CD4-positive, CD25-positive, alpha-beta regulatory T cell (primary cell): ENCODE measurements at regions not wholly inside any gene's neighbourhood (a gene's known extent, or its start where the extent isn't known, plus 50 kb on each side); places are given as distances from the start of the nearest gene placed in this dataset.

ENCODE experiments used
- ATAC-seq, 2 donors: fragments of 150-1000 bp; cut with Tn5 transposase; one replicate each; pipeline ENCODE4 v1.10.0; 2021; ENCODE audit warnings: low read depth in 2 of 2, moderate number of reproducible peaks in 2 of 2, moderate library complexity in 1 of 2
- DNase-seq, 3 donors: peaks; one replicate each; pipeline versions ENCODE4 v3.0.0 to v3.0.0-alpha.2; 2012 to 2022; ENCODE audit warnings: mixed read lengths in 1 of 3
- H3K27ac ChIP-seq: one replicate; pipeline ENCODE4 v1.7.0; 2013; ENCODE audit warnings: mild to moderate bottlenecking, low read length; ENCODE audit not compliant: insufficient read depth, poor library complexity, severe bottlenecking
- H3K27me3 ChIP-seq: one replicate; pipeline ENCODE4 v1.7.0; 2013; ENCODE audit warnings: low read length; ENCODE audit not compliant: control insufficient read depth, insufficient read depth
- H3K36me3 ChIP-seq: one replicate; pipeline ENCODE4 v1.7.0; 2013; ENCODE audit warnings: mild to moderate bottlenecking, low read length, moderate library complexity; ENCODE audit not compliant: control insufficient read depth, insufficient read depth
- H3K4me1 ChIP-seq: 2 replicates; pipeline ENCODE4 v1.7.0; 2013; ENCODE audit warnings: mild to moderate bottlenecking, low read length; ENCODE audit not compliant: insufficient read depth, control insufficient read depth, poor library complexity, severe bottlenecking
- H3K4me3 ChIP-seq: one replicate; pipeline ENCODE4 v1.7.0; 2013; ENCODE audit warnings: low read depth, mild to moderate bottlenecking, low read length, moderate library complexity
- H3K9me3 ChIP-seq, 2 experiments: 1 replicate in 1 of 2; 2 replicates in 1 of 2; pipeline ENCODE4 v1.7.0; 2013; ENCODE audit warnings: low read length in 2 of 2, mild to moderate bottlenecking in 1 of 2, moderate library complexity in 1 of 2; ENCODE audit not compliant: control insufficient read depth in 2 of 2
- H3K27ac Mint-ChIP-seq, 3 donors: one replicate each; pipeline ENCODE4 v1.8.0; 2020 to 2022; ENCODE audit warnings: mild to moderate bottlenecking in 3 of 3, mixed read lengths in 3 of 3, moderate library complexity in 2 of 3
- H3K27me3 Mint-ChIP-seq: one replicate; pipeline ENCODE4 v1.8.0; 2022; ENCODE audit warnings: mild to moderate bottlenecking, mixed read lengths
- H3K36me3 Mint-ChIP-seq: one replicate; pipeline ENCODE4 v1.8.0; 2020; ENCODE audit warnings: mixed read lengths
- H3K4me1 Mint-ChIP-seq, 4 donors: one replicate each; pipeline ENCODE4 v1.8.0; 2020 to 2022; ENCODE audit warnings: mixed read lengths in 4 of 4, mild to moderate bottlenecking in 1 of 4
- H3K4me3 Mint-ChIP-seq, 4 donors: one replicate each; pipeline ENCODE4 v1.8.0; 2020 to 2022; ENCODE audit warnings: mild to moderate bottlenecking in 4 of 4, mixed read lengths in 4 of 4, moderate library complexity in 3 of 4
- H3K9me3 Mint-ChIP-seq, 7 donors: one replicate each; pipeline ENCODE4 v1.8.0; 2020 to 2022; ENCODE audit warnings: mixed read lengths in 7 of 7, mild to moderate bottlenecking in 3 of 7, moderate library complexity in 2 of 7

- ATAC-seq (no peak), DNase-seq (no peak)
- Mint-ChIP-seq H3K4me1 (no peaks in the 10 kb centered on the region), H3K4me3 (no peak overlapping the region), H3K27me3 (no peaks in the 10 kb centered on the region), H3K27ac (no peak overlapping the region), H3K9me3 (peaks cover 0 to 6% (median 1%) of the 10 kb centered on the region in 7 donors), H3K36me3 (no peaks in the 10 kb centered on the region)
- H3K27ac ChIP-seq: no peak overlapping the region
- H3K4me3 ChIP-seq: no peak overlapping the region
- no peaks in the 10 kb centered on the region for H3K4me1 ChIP-seq
- H3K9me3 ChIP-seq: no peaks in the 10 kb centered on the region
- no peaks in the 10 kb centered on the region for H3K27me3 ChIP-seq
- H3K36me3 ChIP-seq: no peaks in the 10 kb centered on the region
Observed at GRCh38 chr5:60184606-60185005, 291.1 kb upstream of the PDE4D start.

DNA sequence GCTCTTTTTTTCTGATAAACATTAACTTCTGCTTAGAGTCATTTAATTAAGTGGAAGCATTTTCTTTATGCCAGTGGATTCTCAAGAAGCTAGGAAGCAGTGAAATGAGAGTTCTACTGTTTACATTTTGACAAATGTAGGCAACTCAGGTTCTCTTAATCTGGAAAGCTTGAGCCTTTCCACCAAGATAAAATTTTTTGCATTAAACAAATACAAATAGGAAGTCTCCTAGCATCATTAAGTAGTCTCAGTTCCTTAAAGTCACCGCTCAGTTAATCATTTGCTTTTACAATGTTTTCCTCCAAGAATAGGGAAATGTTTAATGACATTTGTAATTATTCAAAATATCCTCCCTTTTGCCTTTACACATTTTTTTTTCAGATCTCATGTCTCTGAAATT lies 290.4 kb upstream of the PDE4D start:
- H3K36me3 ChIP-seq: no peaks in the 10 kb centered on the region
- H3K4me1 ChIP-seq: no peaks in the 10 kb centered on the region
- no peak overlapping the region for H3K27ac ChIP-seq
- DNase-seq (no peak), ATAC-seq (no peak)
- H3K27me3 Mint-ChIP-seq: no peaks in the 10 kb centered on the region
- no peaks in the 10 kb centered on the region for H3K36me3 Mint-ChIP-seq
- H3K4me3 ChIP-seq: no peak overlapping the region
- peaks cover 0 to 6% (median 1%) of the 10 kb centered on the region in 7 donors for H3K9me3 Mint-ChIP-seq
- H3K27me3 ChIP-seq: no peaks in the 10 kb centered on the region
- no peaks in the 10 kb centered on the region for H3K4me1 Mint-ChIP-seq
- H3K9me3 ChIP-seq: no peaks in the 10 kb centered on the region
- no peak overlapping the region for H3K27ac Mint-ChIP-seq
- no peak overlapping the region for H3K4me3 Mint-ChIP-seq

DNA sequence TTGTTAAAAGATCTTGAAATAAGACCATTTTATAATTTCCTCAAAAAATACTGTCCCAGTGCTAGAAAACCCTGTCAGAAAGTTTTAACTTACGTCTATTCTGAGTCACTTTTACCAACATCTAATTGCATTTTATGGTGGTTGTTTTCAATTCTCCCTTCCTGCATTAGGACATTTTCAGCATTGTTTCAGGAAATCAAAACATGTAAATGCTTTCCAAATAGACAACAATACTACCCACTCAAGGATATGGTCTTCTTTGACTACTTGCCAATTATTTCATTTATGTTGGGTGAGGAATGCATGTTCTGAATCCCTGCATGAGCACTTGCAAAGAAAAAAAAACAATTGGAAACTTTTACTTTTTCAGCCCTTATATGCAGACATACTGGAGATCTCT lies 284.6 kb upstream of the PDE4D start:
- H3K27me3 ChIP-seq: no peaks in the 10 kb centered on the region
- Mint-ChIP-seq H3K4me1 (no peaks in the 10 kb centered on the region), H3K9me3 (peaks cover 0 to 11% (median 3%) of the 10 kb centered on the region in 7 donors), H3K27ac (no peak overlapping the region), H3K27me3 (no peaks in the 10 kb centered on the region), H3K4me3 (no peak overlapping the region), H3K36me3 (no peaks in the 10 kb centered on the region)
- H3K4me3 ChIP-seq: no peak overlapping the region
- H3K4me1 ChIP-seq: no peaks in the 10 kb centered on the region
- DNase-seq (no peak), ATAC-seq (no peak)
- no peaks in the 10 kb centered on the region for H3K9me3 ChIP-seq
- no peak overlapping the region for H3K27ac ChIP-seq
- no peaks in the 10 kb centered on the region for H3K36me3 ChIP-seq

- Mint-ChIP-seq H3K27me3 (no peaks in the 10 kb centered on the region), H3K27ac (no peak overlapping the region), H3K4me1 (no peaks in the 10 kb centered on the region), H3K36me3 (no peaks in the 10 kb centered on the region), H3K4me3 (no peak overlapping the region), H3K9me3 (peaks cover 0 to 11% (median 3%) of the 10 kb centered on the region in 7 donors)
- Histone ChIP-seq H3K36me3 (no peaks in the 10 kb centered on the region), H3K9me3 (no peaks in the 10 kb centered on the region), H3K27me3 (no peaks in the 10 kb centered on the region), H3K4me3 (no peak overlapping the region), H3K27ac (no peak overlapping the region), H3K4me1 (no peaks in the 10 kb centered on the region)
- DNase-seq: no peak
- ATAC-seq: no peak
Observed at GRCh38 chr5:60177596-60177995, 284.1 kb upstream of the PDE4D start.

GRCh38 chr5:60173667-60174066 lies 280.1 kb upstream of the PDE4D start:
- Histone ChIP-seq H3K27me3 (no peaks in the 10 kb centered on the region), H3K27ac (no peak overlapping the region), H3K36me3 (no peaks in the 10 kb centered on the region), H3K4me1 (no peaks in the 10 kb centered on the region), H3K9me3 (no peaks in the 10 kb centered on the region), H3K4me3 (no peak overlapping the region)
- no peaks in the 10 kb centered on the region for H3K27me3 Mint-ChIP-seq
- DNase-seq (no peak), ATAC-seq (no peak)
- no peaks in the 10 kb centered on the region for H3K4me1 Mint-ChIP-seq
- H3K4me3 Mint-ChIP-seq: no peak overlapping the region
- H3K9me3 Mint-ChIP-seq: peaks cover 0 to 11% (median 3%) of the 10 kb centered on the region in 7 donors
- no peak overlapping the region for H3K27ac Mint-ChIP-seq
- no peaks in the 10 kb centered on the region for H3K36me3 Mint-ChIP-seq

GRCh38 chr5:60163762-60164161 lies 270.2 kb upstream of the PDE4D start:
- no peak for DNase-seq
- Mint-ChIP-seq H3K4me1 (no peaks in the 10 kb centered on the region), H3K27me3 (no peaks in the 10 kb centered on the region), H3K9me3 (peaks cover 0 to 13% (median 2%) of the 10 kb centered on the region in 7 donors), H3K36me3 (no peaks in the 10 kb centered on the region), H3K4me3 (no peak overlapping the region), H3K27ac (no peak overlapping the region)
- H3K27ac ChIP-seq: no peak overlapping the region
- no peaks in the 10 kb centered on the region for H3K27me3 ChIP-seq
- no peaks in the 10 kb centered on the region for H3K9me3 ChIP-seq
- no peak for ATAC-seq
- no peaks in the 10 kb centered on the region for H3K4me1 ChIP-seq
- no peaks in the 10 kb centered on the region for H3K36me3 ChIP-seq
- H3K4me3 ChIP-seq: no peak overlapping the region

DNA sequence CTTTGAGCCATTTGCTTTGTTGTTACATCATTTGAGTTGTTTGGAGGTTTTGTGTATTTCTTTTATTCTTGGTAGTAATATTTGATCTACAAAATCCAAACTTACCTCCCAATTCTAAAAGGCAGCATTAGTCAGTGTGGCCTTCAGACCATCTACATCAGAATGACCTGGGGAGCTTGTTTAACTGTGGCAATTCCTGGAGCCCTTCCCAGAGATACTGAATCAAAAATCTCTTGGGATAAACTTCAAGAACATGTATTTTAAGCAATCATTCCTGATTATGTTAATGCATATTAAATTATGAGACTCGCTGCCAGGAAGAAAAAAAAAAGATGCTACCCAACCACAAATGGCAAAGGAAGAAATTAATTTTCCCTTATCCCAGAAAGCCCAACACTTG lies 268.9 kb upstream of the PDE4D start:
- no peaks in the 10 kb centered on the region for H3K4me1 ChIP-seq
- DNase-seq: no peak
- Mint-ChIP-seq H3K4me3 (no peak overlapping the region), H3K4me1 (no peaks in the 10 kb centered on the region), H3K36me3 (no peaks in the 10 kb centered on the region), H3K9me3 (peaks cover 0 to 4% (median 2%) of the 10 kb centered on the region in 7 donors), H3K27ac (no peak overlapping the region), H3K27me3 (no peaks in the 10 kb centered on the region)
- no peaks in the 10 kb centered on the region for H3K27me3 ChIP-seq
- ATAC-seq: no peak
- no peaks in the 10 kb centered on the region for H3K36me3 ChIP-seq
- no peak overlapping the region for H3K4me3 ChIP-seq
- H3K27ac ChIP-seq: no peak overlapping the region
- H3K9me3 ChIP-seq: no peaks in the 10 kb centered on the region

DNA sequence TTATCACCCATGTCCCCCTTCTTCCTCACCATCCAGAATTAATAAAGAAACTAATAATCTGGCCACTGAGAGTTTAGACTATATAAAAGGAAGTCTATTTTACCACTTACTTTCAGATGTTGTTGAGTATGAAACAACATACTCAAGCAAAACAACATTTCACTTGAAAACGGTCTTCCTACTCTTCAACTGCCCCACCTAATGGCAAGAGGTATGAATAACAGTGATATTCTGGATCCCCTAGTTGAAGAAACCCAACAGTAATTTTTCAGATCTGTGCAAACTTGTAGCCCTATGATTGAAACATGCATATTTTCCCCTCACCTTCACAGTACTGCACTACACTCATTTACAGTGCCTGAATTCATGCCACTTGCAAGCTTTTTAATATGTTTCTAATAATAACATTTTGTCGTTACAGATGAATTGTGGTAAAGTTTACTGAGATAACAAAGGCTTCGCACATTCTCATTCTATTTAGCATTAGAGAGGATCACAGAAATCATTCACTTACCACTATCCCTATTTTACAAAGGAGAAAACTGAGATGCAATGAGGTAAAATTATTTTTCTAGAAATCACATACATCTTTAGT lies 267.9 kb upstream of the PDE4D start:
- ATAC-seq: no peak

More for the DNA sequence above, 267.9 kb upstream of the PDE4D start:
- no peaks in the 10 kb centered on the region for H3K9me3 ChIP-seq
- DNase-seq: peak in 1 of 3 donors; percentile 2
- no peak overlapping the region for H3K27ac ChIP-seq
- no peaks in the 10 kb centered on the region for H3K4me1 Mint-ChIP-seq
- H3K9me3 Mint-ChIP-seq: peaks cover 0 to 2% (median 0%) of the 10 kb centered on the region in 7 donors
- H3K4me1 ChIP-seq: no peaks in the 10 kb centered on the region
- no peak overlapping the region for H3K4me3 Mint-ChIP-seq
- no peaks in the 10 kb centered on the region for H3K36me3 ChIP-seq
- no peaks in the 10 kb centered on the region for H3K27me3 Mint-ChIP-seq
- no peaks in the 10 kb centered on the region for H3K27me3 ChIP-seq
- H3K36me3 Mint-ChIP-seq: no peaks in the 10 kb centered on the region
- no peak overlapping the region for H3K4me3 ChIP-seq
- H3K27ac Mint-ChIP-seq: no peak overlapping the region
